Activated naive CD4-positive, alpha-beta T cell (primary cell): ENCODE measurements at regions not wholly inside any gene's neighbourhood (a gene's known extent, or its start where the extent isn't known, plus 50 kb on each side); places are given as distances from the start of the nearest gene placed in this dataset.
"Not testable (repeated sequence)": the region's sequence is repeated elsewhere in the genome, so short reads cannot be mapped to it uniquely, and the experiment has no call there.

Source experiments
- DNase-seq, 4 experiments: peaks; one replicate each; lab custom pipeline; 2025; lab: John Stamatoyannopoulos, UW

DNA sequence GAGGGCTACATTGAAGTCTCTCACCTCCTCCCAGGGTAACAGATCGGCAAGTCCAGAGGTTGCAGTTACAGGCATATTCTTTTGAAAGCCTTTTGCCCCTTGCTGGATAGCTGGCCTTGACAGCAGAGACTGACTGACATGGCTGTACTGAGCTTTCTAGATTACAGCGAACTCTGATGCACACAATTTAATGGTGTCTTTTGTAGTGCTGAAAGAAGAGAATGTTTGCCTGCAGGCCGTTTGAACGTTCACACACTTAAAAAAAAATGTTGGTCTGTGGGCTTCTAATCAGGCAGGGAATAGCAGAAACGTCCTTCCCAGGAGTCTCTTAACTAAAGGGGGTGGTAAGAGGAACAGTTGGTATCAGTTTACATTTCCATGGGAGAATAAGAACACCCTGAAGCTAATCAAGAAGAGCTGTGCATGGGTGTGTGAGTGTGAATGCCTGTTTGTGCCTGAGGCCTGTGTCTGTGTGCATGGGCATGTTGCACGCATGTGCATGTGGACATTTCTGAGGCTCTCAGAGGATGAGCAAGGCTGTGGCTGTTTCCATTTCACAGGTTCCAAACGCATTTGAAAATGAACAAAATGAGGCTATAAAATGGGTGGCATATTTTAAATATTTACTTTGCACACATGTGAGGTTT is 213.9 kb upstream of the SSTR4 start:
- DNase-seq = no peak

DNA sequence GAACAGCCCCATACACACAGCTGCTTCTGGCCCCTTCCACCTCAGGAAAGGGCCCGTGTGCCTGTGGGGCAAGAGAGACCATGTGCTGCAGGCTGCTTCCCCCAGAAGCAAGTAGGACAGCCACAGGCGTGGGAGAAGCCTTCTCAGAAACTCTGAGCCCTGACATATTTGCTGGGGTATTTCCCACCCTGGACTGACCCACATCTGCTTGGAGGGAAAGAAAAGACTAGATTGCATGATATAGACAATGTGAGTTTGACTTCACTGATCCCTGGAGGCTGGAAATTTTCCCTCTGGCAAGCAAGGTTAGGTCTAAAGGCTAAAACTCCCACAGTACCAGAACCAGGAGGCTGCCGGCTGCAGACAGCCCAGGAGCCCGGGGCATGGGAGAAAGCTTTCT is 213.3 kb upstream of the SSTR4 start:
- no peak for DNase-seq

DNA sequence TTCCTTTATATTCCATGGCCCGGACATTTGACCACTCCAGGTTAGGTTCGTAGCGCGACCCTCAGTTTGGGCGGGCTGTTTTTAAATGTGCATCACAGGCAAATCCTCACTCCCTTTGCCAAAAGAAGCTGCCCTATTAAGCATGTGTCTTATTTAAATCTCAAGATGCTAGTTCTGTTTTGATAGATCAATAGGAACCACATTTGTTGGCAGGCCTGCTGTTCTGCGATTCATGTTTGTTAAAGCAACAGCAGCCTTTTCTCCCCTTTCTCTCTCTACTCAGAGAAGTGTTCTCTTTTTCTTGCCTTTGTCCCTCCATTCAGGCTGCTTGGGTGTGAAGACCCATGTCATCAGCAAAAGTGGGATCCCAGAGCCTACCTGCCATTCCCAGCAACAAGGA is 212.0 kb upstream of the SSTR4 start:
- DNase-seq = no peak

DNA sequence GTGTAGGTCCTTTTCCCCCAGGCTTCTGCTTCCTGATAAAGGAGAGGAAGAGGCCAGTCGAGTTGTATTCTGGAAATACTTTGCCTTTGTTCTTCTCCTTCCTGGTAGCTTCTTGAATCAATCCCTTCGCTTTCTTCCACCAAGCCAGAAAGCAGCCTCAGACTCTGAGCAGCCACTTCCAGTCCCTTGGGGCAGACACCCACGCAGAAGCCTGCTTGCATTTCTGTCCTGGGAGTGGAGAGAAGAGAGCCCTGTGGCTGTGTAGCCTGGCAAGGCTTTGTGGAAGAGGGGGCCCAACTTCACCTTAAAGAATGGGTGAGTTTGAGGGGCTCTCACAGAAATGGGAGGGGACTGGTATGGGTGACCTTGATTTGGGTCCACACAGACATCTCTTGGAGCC is 211.0 kb upstream of the SSTR4 start:
- no peak for DNase-seq

DNA sequence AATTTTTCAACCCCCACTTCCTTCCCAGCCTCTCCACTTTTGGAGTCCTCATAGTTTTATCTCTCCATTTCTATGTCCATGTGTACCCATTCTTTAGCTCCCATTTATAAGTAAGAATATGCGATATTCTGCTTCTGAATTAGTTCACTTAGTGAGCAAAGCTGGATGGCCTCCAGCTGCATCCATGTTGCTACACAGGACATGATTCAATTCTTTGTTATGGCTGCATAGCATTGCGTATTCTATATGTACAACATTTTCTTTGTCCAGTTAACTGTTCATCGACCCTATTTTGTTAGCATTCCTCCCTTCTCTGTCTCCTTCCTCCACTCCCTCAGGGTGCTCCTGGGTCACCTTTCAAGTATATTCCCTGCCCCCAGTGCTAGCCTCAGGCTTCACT is 210.0 kb upstream of the SSTR4 start:
- no peak for DNase-seq

DNA sequence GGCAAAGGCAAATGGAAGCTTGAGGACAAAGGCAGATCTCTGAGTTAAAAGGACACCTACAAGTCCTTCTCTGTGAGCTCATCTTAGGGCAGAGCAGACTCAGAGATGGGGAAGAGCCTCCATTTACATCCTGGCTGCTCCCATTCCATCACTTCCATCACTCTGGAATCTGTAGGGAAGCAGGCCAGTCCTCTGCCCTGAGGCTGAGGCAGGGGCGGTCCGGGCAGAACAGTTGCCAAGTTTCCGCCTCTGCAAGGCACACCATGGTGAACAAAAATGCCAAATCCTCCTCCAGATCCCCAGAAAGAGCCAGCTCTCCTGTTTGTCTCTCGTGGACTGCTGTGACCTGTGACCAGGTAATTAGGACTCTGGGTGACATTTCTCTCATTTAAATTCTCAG is 209.6 kb upstream of the SSTR4 start:
- no peak for DNase-seq

DNA sequence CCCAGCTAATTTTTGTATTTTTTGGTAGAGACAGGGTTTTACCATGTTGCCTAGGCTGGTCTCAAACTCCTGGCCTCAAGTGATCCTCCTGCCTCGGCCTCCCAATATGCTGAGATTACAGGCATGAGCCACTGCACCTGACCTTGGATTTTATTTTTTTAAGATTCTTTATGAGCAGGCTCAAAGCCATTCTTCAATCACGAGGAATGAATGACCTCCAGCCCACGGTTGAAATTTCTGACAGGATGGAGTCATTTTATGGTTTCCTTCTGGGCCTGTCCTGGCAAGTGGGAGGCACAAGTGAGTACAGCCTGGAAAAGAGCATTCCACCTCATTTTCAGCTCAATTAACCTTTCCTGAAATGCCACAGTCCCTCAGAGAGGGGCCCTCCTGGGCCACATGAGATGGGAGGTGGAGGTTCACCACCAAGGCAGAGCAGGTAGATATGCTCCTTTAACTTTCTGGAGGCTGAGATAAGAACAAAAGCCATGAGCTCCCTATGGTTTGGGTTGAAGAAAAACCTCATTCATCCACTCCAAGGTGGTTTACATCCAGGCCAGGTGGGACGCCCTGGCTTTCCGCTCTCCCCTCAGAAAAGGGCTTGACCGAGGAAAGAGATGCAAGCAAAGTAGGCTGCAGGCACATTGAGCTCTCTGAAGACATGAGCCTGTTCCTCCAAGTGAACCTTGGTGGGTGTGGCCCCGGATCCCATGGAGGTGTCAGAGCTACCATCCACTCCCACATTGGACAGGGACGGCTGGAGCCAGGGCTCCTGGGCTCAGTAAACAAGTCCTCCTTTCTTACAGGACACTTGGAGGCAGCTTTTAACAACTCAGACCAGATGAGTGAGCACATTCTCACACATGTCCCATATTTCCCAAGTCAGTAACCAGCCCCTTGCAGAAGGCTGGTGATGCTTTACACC is 208.5 kb upstream of the SSTR4 start:
- DNase-seq = no peak

DNA sequence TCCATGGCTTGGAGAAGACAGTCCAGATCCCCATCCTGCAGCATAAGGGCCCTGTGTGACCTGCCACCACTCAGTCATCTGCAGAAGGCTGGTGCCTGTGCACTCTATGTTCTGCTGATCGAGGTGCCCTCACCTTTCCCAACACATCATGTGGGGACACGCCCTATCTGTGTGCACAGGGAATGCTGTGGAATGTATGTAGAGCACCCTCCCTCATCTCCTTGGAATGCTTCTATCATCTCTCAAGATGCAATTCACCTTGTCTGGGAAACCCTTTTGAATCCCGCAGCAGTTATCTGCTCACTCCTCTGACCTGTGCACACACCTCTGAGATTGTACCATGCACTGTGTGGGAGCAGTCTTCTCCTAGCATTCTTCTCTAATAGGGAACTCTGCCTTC is 207.2 kb upstream of the SSTR4 start:
- no peak for DNase-seq

DNA sequence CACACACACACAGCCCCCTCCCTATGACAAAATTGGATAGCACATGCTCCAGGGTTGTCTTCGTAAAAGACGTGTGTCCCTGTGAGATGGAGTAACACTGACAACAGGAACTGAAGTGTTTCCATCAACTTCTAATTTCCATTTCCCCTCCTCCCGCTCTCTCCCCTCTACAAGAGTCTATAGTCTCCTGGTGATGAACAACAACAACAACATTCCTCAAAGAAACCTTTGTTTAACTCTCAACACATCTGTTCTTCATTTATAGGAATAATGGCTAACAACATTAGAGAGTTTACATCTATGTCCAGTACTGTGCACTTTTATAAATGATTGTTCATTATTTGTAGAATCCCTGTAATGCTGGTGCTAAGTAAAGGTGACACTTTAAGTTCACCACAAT is 205.8 kb upstream of the SSTR4 start:
- no peak for DNase-seq

DNA sequence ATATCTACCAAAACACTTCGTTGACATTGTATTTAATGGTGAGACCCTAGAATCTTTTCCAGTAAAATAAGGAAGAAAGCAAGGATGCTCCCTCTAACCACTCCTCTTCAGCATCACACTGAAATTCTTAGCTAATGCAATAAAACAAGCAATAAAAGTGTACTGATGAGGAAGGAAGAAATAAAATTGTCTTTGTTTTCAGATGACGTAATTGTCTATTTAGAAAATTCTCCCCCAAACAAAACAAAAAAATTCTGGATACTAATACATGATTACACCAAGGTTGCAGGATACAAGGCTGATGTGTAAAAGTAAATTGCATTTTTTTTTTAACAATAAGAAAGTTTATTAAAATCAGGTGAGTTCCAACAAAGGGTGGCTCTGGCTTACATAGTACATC is 205.0 kb upstream of the SSTR4 start:
- no peak for DNase-seq

DNA sequence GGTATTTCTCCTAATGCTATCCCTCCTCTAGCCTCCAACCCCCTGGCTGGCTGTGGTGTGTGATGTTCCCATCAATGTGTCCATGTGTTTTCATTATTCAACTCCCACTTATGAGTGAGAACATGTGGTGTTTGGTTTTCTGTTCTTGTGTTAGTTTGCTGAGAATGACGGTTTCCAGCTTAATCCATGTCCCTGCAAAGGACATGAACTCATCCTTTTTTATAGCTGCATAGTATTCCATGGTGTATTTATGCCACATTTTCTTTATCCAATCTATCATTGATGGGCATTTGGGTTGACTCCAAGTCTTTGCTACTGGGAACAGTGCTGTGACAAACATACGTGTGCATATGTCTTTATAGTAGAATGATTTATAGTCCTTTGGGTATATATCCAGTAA is 204.4 kb upstream of the SSTR4 start:
- not testable (repeated sequence) for DNase-seq

DNA sequence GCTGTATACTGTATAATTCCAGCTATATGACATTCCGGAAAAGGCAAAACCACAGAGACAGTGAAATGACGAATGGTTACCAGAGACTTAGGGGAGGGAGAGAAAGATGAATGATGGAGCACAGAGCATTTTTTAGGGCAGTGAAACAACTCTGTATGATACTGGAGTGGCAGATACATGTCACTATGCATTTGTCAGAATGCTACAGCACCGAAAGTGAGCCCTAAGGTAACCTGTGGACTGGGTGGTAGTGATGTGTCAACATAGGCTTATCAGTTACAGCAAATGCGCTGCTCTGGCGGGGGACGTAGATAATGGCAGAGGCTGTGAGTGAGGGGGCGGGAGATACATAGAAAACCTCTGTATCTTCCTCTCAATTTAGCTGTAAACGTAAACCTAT is 201.3 kb upstream of the SSTR4 start:
- no peak for DNase-seq

DNA sequence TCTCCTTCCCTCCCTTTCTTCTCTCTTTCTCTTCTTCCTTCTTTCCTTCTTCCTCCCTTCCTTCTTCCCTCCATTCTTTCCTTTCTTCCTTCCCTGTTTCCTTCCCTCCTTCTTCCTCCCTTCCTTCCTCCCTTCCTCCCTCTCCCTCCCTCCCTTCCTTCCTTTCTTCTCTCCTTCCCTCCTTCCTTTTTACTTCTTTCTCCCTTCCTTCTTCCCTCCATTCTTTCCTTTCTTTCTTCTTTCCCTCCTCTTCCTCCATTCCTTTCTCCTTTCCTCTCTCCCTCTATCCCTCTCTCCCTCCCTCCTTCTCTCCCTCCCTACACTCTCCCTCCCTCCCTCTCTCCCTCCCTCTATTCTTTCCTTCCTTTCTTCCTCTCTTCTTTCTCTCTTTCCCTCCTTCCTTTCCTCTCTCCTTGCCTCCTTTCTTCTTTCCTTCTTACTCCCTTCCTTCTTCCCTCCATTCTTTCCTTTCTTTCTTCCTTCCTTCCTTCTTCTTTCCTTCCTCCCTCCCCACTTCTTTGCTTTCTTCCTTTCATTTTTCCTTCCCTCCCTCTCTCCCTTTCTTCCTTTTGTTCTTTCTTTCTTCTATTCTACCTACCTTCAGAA is 200.4 kb upstream of the SSTR4 start:
- no peak for DNase-seq

DNA sequence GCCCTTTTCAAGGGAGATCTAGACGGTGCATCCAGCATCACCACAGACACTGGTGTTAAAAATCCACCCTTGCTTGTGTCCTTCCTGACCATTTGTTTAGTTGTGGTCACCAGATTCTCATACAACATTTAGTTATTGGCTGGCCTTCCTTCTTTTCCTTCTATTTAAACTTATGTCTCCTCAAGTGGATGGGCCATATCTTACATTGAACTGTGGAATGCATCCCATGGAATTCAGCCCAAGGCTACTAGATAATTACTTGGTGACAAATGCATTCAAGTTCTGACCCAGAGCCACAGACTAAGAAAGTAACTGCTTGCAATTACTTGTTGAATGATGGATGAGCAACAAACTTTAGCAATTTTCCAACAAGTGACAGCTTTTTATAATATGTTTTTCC is 198.9 kb upstream of the SSTR4 start:
- DNase-seq = no peak

DNA sequence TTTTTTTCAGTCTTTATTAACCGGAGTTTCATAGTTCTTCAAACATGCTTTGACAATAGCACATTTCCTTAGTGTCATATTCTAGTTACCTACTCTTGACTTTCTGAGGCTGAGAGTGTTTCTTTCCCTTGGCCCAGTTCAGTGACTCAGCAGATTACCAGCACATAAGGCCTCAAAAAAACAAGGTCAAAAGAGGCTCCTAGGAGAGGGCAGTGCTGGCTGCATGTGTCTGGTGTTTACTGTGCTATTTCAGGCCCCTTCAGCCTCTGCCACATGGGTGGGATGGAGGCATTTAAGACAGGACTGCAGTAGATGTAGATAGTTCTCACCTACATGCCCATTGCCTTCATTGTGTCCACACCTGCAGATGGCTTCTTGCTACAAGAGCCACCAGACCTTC is 198.2 kb upstream of the SSTR4 start:
- no peak for DNase-seq

DNA sequence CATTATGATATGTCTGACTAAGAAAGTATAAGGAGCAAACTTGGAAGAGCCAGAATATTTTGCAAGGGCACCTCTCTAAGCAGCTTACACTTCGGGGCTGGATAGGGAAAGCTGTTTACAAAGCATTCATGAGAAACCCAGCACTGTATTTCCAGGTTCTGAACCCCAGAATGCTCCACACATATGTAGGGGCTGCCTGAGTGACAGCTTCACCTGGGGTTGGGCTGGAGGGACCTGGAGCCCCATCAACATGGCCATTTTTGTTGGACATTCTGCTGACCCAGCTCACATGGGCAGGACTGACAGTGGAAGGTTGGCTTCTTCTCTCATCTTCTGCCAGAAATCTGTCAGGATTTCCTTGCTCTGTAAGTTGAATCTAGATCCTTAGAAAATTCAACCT is 197.1 kb upstream of the SSTR4 start:
- no peak for DNase-seq

DNA sequence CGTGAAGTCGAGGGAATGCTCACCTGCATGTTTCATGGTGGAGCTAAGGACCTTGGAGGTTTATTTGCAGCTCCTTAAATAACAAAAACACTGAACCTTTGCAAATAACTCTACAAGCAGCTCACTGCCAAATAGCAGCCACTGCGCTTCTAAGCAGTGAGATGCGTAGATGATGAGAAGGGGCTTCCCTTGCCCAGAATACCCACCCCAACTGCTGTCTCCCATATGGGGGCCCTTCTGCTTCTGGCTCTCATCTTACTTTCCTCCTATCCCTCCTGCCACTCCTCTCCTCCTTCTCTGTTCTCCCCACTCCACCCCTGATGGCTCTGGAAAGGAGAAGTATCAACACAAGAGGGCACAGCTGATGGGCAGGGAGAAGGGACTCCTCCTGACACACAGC is 193.3 kb upstream of the SSTR4 start:
- DNase-seq = no peak

DNA sequence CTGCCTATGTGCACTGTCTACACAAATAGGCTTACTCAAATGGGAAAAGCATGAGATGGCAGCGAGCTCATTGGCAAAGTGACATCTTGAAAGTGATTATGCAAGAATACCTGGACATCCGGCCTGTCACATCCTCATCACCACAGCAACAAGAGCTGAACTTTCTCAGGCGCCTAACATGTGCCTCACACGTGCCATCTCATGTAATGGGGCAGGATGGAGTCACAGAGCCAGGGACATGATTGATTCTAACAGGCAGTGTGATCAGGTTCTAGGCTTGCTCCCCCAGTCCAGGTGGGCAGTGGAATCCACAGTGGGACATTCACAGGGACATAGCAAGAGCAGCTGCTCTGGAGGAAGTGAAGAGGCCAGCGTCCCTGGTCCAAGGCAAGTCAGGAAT is 192.3 kb upstream of the SSTR4 start:
- no peak for DNase-seq

DNA sequence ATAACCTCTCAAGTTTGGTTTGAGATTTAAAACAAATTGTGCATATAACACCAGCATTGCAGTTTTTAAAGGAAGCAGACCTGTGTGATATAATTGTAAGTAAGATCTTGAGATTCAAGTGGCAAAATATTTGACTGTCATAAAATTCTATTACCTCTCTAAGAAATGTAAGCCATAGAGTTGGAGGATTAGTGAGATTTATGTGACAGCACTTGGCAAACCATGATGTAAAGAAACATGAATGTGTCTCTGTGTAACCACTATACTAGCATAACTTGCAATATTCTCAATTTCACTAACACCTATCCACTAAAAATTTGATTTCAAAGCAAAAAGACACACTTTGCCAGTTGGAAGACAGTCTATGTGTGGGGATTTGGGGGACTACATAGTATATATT is 190.2 kb upstream of the SSTR4 start:
- DNase-seq = no peak

DNA sequence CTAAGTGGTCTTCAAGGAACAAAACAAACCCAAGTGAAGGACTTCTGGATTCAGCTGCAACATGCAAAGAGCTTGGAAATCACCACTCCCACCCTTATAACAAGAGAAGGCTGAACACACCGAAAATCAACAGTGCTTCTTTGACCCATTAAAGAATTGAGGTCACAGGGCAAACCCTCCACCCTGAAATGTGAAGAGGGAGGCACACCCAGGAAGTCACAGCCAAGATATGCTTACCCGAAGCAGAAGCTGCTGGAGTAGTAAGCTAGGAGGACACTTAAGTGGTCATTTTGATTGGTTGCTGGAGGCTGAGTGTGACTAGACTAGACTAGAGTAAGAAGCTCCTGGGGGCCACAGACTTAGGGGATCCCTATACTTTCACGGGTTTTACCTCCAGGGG is 188.2 kb upstream of the SSTR4 start:
- DNase-seq = no peak

DNA sequence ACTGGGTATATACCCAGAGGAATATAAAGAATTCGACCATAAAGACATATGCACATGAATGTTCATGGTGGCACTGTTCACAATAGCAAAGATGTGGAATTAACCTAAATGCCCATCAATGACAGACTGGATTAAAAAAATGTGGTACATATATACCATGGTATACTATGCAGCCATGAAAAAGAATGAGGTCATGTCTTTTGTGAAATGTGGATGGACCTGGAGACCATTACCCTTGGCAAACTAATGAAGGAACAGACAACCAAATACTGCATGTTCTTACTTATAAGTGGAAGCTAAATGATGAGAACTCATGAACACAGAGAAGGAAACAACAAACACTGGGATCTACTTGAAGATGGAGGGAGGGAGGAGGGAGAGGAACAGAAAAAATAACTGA is 186.7 kb upstream of the SSTR4 start:
- no peak for DNase-seq

DNA sequence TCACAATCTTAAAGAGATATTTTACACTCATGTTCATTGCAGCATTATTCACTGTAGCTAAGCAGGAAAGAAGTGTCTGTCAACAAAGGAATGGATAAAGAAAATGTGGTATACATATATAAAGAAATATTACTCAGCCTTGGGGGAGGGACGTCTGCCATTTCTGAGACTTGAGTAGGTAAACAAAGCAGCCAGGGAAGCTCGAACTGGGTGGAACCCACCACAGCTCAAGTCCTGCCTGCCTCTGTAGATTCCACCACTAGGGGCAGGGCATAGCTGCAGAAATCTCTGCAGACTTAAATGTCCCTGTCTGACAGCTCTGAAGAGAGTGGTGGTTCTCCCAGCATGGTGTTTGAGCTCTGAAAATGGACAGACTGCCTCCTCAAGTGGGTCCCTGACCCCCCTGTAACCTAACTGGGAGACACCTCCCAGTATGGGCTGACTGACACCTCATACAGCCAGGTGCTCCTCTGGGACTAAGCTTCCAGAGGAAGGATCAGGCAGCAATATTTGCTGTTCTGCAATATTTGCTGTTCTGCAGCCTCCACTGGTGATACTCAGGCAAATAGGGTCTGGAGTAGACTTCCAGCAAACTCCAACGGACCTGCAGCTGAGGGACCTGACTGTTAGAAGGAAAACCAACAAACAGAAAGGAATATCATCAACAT is 183.3 kb upstream of the SSTR4 start:
- not testable (repeated sequence) for DNase-seq
